HG03558 (cell line): ENCODE measurements at regions not wholly inside any gene's neighbourhood (a gene's known extent, or its start where the extent isn't known, plus 50 kb on each side); places are given as distances from the start of the nearest gene placed in this dataset.

Experiments used
- ATAC-seq: cut with Tn5 transposase; IDR thresholded peaks from one replicate; pipeline ENCODE4 v1.9.1; 2021; ENCODE audit warnings: moderate number of reproducible peaks; ENCODE audit not compliant: unreplicated experiment; ENCODE audit errors: extremely low read depth

GRCh38 chr17:51385208-51385607 is 124.9 kb downstream of the UTP18 start:
- no peak for ATAC-seq

DNA sequence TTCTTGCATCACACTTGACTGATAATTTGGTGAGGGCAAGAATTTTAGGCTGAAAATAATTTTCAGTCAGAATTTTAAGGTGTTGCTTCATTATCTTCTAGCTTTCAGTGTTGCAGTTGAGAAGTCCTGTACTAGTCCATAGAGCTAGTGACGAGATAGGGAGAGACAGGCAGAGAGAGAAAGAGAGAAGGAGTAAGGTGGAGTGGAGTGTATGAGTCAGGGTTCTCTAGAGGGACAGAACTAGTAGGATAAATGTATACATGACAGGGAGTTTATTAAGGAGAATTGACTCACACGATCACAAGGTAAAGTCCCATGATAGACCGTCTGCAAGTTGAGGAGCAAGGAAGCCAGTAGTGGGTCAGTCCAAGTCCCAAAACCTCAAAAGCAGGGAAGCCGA is 127.2 kb downstream of the UTP18 start:
- ATAC-seq = no peak

DNA sequence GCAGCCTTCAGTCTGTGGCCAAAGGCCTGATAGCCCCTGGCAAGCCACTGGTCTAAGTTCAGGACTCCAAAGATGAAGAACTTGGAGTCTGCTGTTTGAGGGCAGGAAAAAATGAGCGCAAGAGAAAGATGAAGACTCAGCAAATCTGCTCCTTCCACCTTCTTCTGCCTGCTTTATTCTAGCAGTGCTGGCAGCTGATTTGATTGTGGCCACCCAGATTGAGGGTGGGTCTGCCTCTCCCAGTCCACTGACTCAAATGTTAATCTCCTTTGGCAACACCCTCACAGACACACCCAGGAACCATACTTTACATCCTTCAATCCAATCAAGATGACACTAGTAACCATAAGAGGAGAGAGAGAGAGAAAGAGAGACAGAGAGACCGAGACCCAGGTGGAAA is 127.6 kb downstream of the UTP18 start:
- ATAC-seq = no peak

DNA sequence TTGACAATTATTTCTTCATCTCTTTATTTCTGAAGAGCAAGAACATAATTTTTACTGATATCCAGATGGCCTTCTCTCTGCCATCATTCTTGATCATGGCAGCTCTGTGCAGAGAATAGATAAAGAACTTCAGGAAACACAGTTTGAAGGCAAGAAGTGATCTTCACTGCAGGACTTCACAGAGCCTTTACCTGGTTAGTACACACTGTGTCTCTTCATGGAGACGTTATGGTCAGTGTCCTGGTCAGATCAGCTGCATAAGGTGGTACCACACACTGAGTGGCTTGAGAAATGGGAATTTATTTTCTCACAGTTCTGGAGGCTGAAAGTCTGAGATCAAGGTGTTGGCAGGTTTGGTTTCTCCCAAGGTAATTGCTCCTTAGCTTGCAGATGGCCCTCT is 129.5 kb downstream of the UTP18 start:
- no peak for ATAC-seq

GRCh38 chr17:51391982-51392654 is 131.8 kb downstream of the UTP18 start:
- no peak for ATAC-seq

DNA sequence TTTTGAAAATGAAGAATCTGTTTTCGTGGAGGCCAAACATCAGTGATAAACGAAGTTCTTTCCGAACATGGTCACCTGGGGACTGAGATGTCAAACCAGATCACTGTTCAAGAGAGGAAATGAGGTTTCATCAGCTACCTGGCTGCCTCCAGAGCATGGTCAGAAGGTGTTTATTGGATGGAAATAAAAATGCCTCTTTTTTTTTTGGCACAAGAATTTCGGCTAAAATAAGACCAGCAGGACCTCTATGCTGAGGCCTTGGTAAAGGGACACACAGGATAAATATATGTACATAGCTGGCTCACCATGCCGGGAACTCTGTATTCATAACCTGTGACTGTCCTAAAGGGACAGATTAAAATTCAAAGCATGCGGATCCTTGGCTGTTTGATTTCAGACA is 135.3 kb downstream of the UTP18 start:
- ATAC-seq = no peak

DNA sequence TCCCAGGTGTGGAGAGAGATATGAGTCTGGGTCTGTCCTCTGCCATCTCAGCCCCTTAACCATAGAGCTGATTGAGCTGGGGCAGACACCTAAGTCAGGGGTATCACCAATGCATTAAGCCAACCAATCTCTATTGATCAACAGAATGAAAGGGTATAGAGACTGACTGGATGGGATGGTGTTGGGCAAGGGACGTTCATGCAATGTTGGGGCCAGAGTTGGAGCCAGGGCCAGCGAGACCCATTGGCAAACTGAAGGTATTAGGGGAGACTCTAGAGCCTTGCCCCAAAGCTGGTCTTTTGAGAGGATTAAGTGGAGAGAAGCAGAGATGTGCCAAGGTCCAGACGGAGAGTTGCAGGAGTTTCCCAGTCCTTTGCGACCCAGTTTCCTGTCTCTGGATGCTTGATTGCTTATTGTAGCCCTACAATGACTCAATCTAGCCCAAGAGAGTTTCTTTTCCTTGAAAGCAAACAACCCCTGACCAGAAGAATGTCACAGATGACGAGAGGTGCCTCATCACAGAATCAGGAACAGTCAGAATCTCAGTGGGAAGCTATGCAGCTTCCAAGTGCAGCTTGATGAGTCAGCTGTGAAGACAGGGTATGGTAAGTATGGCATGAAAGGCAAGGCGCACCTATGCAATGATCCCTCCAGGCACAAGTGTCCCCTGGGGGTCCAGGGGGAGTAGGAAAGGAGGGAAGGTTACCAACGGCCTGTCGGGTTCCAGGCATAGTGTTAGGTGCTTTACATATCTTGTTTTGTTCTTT is 137.2 kb downstream of the UTP18 start:
- no peak for ATAC-seq

DNA sequence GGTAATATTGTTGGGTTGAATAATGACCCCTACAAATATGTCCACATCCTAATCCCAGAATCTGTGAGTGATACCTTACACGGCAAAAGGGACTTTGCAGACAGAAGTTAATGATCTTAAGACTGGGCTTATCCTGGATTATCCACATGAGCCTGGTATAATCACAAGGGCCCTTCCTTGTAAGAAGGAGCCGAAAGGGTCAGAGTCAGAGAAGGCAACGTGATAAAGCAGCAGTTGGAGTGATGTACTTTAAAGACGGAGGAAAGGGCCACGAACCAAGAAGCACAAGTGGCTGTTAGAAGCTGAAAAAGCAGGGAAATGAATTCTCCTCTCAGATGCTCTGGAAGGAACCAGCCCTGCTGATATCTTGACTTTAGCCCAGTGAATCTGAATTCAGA is 137.8 kb downstream of the UTP18 start:
- no peak for ATAC-seq

- ATAC-seq = no peak
Observed at GRCh38 chr17:51398687-51399086, 138.3 kb downstream of the UTP18 start.

- no peak for ATAC-seq
Observed at GRCh38 chr17:51401279-51401678, 140.9 kb downstream of the UTP18 start.

- no peak for ATAC-seq
Observed at GRCh38 chr17:51402899-51403298, 142.6 kb downstream of the UTP18 start.

- ATAC-seq = no peak
Observed at GRCh38 chr17:51407576-51407975, 147.2 kb downstream of the UTP18 start.

- ATAC-seq = no peak
Observed at GRCh38 chr17:51419476-51419875, 159.1 kb downstream of the UTP18 start.

DNA sequence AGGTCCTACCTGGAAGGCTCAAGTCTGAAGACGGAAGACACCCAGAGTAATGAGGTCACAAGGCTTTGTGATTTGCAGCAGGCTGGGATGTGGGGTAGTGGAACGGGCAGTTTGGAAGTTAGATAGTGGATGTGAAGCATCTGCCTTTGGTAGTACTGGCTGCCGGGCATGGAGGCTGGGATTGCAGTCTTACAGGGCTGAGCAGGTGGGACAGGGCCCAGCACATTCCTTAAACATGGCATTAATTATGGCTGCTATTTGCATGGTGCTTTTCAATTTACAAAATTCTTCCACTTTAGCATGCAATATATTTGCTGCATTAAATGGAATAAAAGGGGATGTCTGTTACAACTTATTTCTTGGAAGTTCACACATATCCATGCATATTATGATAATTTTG is 161.2 kb downstream of the UTP18 start:
- ATAC-seq = no peak

- no peak for ATAC-seq
Observed at GRCh38 chr17:51422634-51423033, 162.3 kb downstream of the UTP18 start.

DNA sequence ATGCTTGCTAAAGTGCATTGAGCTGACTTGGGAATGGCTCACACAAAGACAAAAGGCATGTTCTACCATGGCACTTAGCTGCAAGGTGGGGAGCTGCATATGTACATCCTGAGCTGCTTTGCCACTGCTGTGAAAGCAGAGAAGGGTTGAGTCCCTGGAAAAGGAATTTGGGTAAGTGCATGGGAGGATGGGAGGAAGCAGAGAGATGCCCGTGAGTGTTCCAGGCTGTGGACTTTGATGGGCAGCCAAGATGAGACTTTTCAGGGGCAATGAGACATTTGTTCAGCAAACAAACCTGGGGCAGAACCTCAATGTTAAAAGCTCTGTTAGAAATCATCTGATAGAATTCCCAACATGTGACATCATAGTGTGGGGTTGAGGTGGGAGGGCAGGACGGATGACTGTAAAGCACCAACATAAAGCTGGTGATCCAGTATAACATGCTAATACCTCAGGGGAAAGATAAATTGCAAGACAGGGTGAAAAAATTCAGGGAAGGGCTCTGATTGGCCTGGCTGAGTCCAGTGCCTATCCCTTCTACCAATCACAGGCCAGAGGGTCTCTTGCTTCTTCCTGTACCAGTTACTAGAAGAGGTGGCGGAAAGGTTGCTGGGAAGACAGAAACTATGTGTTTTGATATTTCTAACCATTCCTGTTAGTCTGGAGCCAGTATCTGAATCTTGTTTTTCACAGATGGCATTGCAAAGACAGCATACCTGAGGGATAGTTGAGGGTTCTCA is 163.2 kb downstream of the UTP18 start:
- no peak for ATAC-seq

DNA sequence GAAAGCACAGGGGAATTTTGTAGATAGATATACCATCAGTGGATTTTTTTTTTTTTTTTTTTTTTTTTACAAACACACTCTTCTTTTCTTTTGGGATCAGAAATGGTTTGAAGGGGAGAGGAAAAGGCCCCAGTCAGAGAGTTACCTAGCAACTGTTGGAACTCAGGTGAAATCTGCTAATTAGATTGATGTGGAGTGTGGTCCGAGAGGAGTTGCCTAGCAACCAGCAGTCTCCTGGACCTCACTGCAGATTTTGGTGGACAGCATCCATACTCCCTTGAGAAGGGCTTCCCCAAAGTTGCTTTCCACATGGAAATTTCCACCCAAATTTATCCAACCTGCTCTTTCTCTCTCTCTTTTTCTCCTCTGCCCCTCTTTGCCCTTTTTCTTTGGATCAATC is 165.4 kb downstream of the UTP18 start:
- no peak for ATAC-seq

GRCh38 chr17:51427323-51427811 is 167.0 kb downstream of the UTP18 start:
- ATAC-seq = no peak

DNA sequence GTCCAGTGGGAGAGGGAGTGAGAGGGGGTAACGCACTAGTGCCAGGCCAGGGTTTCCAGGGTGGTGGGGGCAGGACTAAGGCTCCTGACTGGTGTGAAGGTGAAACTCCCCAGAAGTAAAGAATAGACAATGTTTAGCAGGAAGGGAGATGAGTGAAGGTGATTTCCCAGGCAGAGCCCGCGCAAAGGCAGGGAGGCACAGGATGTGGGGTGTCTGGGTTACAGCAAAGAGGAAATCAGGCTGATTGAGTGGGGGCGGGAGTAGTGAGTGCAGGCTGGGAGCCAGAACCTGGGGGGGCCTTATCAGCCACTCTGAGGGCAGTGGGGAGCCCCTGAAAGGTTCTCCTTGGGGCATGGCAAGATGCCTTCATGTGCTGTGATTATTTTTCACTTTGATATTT is 167.5 kb downstream of the UTP18 start:
- ATAC-seq = no peak

GRCh38 chr17:51428668-51429495 is 168.5 kb downstream of the UTP18 start:
- ATAC-seq = no peak
